NCI-H2107 (cell line): ENCODE measurements at regions not wholly inside any gene's neighbourhood (a gene's known extent, or its start where the extent isn't known, plus 50 kb on each side); places are given as distances from the start of the nearest gene placed in this dataset.

ENCODE experiments used
- DNase-seq: peaks from one replicate; lab custom pipeline; 2025; lab: John Stamatoyannopoulos, UW

DNA sequence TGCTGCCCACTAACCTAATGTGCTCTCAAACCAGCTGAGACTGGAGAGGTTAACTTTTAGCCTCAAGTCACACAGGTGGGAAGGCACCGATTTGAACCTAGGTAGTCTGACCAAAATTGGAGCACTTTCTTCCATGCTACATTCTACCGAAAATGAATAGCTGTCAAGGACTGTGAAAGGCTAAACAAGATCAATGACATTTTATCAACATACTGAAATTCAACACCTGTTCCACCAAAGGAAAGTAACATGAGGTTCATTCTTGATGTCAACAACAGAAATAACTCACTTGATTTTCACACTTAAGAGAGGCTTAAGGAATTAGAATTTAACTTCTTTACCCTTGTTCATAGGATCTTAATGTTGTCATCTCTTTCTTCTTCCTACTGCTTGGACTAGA, 284.4 kb upstream of the MON1B start:
- DNase-seq, result no peak

- no peak for DNase-seq
Observed at GRCh38 chr16:76910931-76911330, 280.1 kb upstream of the MON1B start.

GRCh38 chr16:76913046-76913445, 277.9 kb upstream of the MON1B start:
- no peak for DNase-seq

- DNase-seq, result no peak
Observed at GRCh38 chr16:76926042-76926441, 264.9 kb upstream of the MON1B start.

- DNase-seq, result no peak
Observed at GRCh38 chr16:76926595-76926994, 264.4 kb upstream of the MON1B start.

DNA sequence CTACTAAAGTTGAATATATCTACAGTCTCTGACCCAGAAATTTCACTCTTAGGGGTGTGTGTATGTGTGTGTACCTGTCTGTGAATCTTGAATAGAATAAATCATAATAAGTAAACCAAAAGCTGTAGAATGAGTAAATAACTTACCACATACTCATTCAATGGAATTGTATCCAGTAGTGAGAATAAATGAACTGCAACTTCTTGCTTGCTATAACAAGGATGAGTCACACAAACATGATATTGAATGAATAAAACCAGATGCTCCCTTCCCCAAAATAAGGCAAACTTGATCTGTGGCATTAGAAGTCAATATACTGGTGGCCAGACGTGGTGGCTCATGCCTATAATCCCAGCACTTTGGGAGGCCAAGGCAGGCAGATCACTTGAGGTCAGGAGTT, 259.8 kb upstream of the MON1B start:
- DNase-seq, result no peak

DNA sequence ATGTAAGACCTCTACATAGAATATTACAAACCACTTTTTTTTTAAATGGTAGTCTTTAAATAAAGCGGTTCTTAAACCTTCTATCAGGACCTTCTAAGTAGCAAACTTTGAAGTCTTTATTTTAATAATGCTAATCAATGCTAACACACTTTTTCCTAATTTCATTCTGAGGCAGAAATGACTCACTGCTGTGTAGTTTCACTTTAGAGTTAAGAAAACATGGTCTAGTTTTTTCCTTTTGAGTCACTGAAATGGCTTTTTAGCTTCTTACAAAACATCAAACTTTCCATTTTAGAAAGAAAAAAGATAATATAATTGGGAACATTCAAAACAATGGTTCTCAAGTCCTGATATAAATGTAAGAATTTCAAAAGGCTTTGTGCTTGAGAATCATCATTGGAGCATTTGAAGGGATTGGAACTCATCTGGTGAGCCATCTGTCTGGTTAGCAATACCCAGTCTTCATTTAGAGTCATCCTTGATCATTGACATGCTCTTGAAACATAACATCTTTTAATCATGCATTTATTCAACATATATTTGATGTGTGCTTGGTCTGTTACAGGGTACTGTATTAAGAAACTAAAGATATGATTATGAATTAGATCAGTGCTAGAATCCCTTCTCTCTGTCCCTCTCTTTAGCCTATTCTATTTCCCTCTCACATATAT, 258.3 kb upstream of the MON1B start:
- DNase-seq, result no peak

DNA sequence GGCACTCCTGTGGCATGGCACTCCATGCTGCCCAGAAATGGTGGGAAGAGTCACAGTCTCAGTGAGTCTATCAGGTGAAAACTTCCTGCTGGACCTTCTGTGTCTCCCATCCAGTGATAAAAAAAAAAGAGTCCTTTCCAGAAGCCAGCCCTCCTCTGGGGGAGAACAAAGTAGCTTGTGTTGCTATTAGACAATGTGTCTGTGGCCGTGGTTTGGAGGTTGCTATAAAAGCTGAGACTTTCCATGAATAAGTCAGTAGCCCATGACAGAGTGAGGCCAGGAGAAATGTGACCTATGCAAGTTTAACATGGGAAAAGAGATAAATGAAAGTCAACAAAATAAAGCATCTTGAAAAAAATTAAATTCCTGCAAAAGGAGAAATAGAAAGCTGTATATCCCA, 250.7 kb upstream of the MON1B start:
- DNase-seq, result no peak

DNA sequence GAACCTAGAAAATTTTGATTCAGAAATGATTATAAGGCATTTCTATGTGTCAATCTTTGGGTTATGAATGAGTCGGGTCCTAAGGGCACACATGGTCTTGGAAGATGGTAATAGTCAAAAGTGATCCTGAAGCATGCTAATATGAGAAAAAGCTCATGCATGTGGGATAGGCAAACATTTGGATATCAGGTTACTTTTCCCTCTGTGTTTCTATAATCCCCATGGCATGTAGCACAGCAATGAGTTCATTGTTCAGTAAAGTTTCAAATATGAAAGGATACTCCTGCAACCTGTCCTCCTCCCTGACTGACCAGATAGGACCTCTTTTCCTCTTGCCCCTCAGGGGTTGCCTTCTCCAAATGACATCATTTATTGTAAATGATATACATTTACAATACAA, 249.9 kb upstream of the MON1B start:
- no peak for DNase-seq

DNA sequence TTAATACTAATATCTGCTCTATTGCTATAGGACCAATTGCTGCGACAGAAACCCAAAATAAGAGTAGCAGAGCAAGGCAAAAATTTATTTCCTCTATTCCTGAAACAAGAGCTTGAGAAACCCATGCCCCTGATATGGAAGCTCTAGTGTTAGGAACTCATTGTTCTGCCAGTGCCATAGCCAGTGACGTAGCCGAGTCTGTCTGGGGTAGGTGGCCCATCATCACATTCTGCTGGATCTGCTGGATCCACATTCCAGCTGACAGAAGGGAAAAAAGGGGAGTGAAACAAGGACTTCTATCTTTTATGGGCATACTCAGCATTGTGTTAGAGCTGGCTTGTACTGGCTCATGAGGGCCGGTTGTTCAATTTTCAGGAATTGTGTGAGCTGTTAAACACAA, 248.9 kb upstream of the MON1B start:
- no peak for DNase-seq

- no peak for DNase-seq
Observed at GRCh38 chr16:76943921-76944320, 247.1 kb upstream of the MON1B start.

GRCh38 chr16:76946879-76947278, 244.1 kb upstream of the MON1B start:
- no peak for DNase-seq

GRCh38 chr16:76947749-76948148, 243.2 kb upstream of the MON1B start:
- DNase-seq, result no peak

- no peak for DNase-seq
Observed at GRCh38 chr16:76955629-76956028, 235.4 kb upstream of the MON1B start.

DNA sequence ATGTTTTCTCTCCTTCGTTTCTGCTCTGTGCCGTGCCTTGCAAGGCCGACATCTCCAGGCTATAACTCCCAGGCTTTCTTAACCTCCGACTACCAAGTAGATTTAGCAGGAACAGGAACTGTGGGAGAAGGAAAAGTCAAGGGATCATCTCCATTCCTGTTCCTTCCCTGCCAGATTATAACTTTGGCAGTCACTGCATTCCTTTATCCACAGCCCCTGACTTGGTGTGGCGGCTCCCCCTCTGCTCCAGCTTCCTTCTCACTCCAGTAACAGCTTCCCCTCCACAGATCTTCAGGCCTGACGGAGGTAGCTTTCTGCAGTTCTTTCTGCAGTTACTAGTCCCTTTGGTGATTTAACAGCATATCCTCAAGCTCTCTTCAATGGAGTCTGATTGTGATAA, 234.6 kb upstream of the MON1B start:
- no peak for DNase-seq

DNA sequence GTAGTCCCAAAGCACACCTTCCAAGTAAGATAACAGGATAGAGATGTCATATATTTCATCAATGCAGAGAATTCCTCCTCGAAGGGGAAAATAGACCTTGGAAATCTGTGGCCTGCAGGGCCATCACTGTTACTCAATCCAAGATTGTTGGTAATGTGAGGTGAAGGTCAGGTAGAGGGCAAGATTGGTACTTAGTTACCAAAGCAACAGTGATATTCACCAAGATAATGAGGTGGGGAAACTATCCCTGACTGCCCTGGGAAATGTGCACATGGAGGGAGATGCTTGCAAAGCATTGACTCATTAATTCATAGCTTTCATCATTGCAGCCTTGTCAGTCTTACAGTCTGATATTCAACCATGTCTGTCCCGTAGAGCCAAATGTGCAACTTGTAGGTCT, 234.1 kb upstream of the MON1B start:
- DNase-seq, result no peak

DNA sequence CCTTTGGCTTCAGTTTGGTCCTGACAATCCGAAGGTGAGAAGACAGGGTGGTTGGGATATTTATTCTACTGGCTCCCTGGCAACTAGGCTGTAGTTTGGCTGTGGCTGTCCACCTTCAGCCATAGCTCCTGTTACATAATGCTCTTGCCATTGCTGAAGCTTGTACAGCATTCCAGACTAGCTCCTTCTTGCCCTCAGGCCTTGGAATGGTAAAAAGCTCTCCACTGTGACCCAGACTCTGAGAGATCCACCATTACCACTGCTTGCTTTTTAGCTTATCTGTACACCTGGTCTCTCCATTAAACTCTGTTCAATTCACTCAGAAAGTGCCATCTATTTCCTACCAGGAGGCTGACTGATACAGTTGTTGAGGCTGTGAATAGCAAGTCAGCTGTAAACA, 231.8 kb upstream of the MON1B start:
- no peak for DNase-seq

DNA sequence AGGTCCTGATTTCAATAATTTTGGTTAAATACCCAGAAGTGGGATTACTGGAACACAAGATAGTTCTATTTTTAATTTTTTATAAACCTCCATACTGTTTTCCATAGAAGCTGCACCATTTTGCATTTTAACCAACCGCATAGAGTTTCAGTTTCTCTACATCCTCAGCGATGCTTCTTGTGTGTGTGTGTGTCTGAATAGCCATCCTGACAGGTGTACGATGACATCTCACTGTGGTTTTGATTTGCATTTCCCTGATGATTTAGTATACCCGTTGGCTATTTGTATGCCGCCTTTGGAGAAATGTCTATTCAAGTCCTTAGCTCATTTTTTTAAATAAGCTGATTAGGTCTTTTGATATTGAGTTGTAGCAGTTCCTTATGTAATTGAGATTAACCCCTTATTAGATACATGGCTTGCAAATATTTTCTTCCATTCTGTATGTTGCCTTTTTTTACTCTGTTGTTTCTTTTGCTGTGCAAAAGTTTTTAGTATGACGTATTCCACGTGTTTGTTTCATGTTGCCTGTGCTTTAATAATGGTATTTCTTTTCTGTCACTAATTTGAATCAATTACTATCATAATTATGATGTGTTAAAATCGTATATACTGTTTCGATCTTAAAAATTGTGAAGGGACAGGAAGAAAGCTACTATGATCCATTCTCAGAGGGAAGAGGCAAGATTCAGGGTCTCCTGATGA, 227.2 kb upstream of the MON1B start:
- no peak for DNase-seq

DNA sequence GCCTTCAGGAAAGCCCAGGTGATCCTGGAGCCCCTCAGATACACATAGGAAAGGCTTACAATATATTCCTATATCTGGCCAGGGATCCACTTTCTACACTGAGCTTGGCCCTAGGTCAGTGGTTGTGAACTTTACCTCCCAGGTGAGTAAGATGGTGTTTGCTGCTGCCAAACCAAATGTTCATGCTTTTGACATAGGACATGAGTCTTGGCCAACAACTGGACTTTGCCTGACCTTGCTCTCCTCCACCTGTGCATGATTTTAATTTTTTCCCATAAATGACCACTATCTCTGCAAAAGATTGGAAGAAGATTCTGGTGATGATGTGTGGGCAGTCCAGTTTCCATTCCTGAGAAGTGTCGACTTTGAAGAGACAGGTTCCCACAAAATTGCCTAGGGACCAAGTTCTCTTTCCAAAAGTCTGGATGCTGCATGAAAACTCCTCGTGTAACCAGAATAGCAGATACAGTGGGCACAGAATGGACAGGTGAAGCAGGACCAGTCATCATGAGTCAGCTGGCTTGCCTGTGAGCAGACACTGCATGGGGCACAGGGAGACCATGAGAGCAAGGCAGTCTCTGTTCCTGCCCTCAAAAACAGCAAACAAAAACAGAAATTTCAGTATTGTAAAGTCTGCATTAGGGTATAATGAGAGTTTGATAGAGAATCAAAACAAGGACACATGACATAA, 226.4 kb upstream of the MON1B start:
- DNase-seq, result no peak

GRCh38 chr16:76970087-76970744, 220.8 kb upstream of the MON1B start:
- DNase-seq, result no peak

DNA sequence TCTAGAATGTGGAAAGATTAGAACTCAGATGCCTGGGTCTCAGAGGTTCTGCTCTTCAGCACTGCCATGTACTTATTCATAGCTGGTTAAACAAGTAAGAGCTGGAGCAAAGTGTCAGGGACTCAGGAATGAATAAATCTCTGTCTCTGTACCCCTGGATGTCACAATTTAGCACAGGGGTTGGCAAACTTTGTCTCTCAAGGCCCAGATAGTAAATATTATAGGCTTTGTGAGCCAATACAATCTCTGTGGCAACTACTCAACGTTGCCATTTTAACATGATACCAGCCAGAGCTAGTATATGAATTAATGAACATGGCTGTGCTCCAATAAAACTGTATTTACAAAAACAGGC, 220.3 kb upstream of the MON1B start:
- no peak for DNase-seq

DNA sequence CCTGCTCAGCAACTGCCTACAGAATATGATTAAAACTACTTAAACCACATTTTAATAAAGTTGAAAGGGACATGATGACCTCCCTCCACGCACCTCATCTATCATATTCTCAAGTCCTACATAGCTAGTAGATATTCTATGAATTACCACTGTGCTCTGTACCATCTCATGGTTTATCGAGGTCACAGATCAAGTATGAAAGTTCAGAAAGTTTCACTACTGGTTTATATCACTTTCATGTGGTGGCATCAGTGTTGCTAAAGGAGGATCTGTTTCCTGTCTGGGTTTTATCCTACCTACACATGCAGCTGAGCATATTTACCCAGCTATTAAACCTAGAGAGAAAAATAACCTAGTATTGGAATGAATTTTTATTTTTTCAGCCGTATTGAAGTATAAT, 214.9 kb upstream of the MON1B start:
- DNase-seq, result no peak

DNA sequence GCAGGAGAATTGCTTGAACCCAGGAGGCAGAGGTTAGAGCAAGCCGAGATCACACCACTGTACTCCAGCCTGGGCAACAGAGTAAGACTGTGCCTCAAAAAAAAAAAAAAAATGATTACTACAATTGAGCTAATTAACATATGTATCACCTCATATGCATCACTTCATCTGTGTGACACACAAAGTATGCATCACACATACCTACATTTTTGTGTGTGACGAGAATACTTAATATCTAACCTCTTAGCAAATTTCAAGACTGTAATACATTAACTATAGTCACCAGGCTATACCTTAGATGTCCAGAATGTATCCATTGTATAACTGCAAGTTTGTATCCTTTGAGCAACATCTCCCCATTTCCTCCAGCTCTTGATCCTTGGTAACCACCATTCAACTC, 214.2 kb upstream of the MON1B start:
- DNase-seq, result no peak
